AG04450 (cell line): ENCODE measurements at regions not wholly inside any gene's neighbourhood (a gene's known extent, or its start where the extent isn't known, plus 50 kb on each side); places are given as distances from the start of the nearest gene placed in this dataset.
"Not testable (repeated sequence)": the region's sequence is repeated elsewhere in the genome, so short reads cannot be mapped to it uniquely, and the experiment has no call there.

ENCODE experiments used
- CTCF ChIA-PET: fragments of 300-600, 350-600 bp; formaldehyde crosslinking; extraction: SDS; loops from one replicate; lab custom pipeline; 2022; ENCODE audit warnings: antibody characterized with exemption, inconsistent platforms; lab: Charles Lee
- POLR2A ChIA-PET: fragments of 350-600 bp; formaldehyde crosslinking; extraction: SDS; loops from one replicate; lab custom pipeline; 2021; ENCODE audit warnings: antibody characterized with exemption, inconsistent platforms; lab: Yijun Ruan, JAX
- DNase-seq: peaks from one replicate; pipeline ENCODE4 v3.0.0-alpha.2; 2011; ENCODE audit warnings: low read depth, low spot score
- H3K27ac ChIP-seq: one replicate; pipeline ENCODE4 v1.5.1; 2012; ENCODE audit warnings: low read depth, low read length, control low read depth
- H3K27me3 ChIP-seq: one replicate; pipeline ENCODE4 v1.6.0; 2012; ENCODE audit warnings: low read length; ENCODE audit not compliant: control insufficient read depth, insufficient read depth
- H3K4me3 ChIP-seq: 2 replicates; pipeline ENCODE4 v1.5.1; 2011; ENCODE audit warnings: mild to moderate bottlenecking, low read depth, low read length, control low read depth
- H3K9me3 ChIP-seq: 2 replicates; pipeline ENCODE4 v1.5.1; 2012; ENCODE audit warnings: low read length; ENCODE audit not compliant: control insufficient read depth, insufficient read depth
- TF ChIP-seq, protein P1 (sequence below): IDR thresholded peaks from 2 replicates; pipeline ENCODE4 v1.5.1; 2011; ENCODE audit warnings: low read depth, low read length, control low read depth, inconsistent platforms

DNA sequence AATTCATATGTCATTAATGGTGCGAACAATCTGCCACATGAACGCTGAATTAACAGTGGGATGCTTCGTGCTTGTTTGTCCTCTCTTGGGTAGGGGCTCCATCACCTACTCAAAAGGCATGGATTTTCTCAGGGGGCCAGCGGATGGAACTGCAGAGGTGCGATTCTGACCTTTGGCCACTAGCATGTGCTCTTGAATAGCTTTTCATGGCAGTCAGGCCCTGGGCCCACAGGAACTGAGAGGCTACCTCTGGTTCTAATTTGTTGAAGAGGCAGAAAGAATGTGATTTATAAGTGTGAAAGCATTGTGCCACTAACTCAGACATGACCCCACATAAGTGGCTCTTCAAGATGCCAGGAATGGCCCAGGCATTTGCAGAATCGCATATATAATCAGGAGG is 283.2 kb downstream of the INSIG2 start:
- Histone ChIP-seq H3K27me3 (no peaks in the 10 kb centered on the region), H3K27ac (no peak overlapping the region), H3K4me3 (no peak overlapping the region), H3K9me3 (no peaks in the 10 kb centered on the region)
- ChIA-PET CTCF (interaction anchor here (1.4 to 3.6 kb wide), 2 partner anchors 474 to 484 kb away, joined by 3 to 26 read pairs; no protein-coding TSS in a partner anchor), POLR2A (no interaction called here)
- DNase-seq, result peak; percentile 13
- TF ChIP-seq, protein P1, sequence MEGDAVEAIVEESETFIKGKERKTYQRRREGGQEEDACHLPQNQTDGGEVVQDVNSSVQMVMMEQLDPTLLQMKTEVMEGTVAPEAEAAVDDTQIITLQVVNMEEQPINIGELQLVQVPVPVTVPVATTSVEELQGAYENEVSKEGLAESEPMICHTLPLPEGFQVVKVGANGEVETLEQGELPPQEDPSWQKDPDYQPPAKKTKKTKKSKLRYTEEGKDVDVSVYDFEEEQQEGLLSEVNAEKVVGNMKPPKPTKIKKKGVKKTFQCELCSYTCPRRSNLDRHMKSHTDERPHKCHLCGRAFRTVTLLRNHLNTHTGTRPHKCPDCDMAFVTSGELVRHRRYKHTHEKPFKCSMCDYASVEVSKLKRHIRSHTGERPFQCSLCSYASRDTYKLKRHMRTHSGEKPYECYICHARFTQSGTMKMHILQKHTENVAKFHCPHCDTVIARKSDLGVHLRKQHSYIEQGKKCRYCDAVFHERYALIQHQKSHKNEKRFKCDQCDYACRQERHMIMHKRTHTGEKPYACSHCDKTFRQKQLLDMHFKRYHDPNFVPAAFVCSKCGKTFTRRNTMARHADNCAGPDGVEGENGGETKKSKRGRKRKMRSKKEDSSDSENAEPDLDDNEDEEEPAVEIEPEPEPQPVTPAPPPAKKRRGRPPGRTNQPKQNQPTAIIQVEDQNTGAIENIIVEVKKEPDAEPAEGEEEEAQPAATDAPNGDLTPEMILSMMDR, result peak; percentile 76

DNA sequence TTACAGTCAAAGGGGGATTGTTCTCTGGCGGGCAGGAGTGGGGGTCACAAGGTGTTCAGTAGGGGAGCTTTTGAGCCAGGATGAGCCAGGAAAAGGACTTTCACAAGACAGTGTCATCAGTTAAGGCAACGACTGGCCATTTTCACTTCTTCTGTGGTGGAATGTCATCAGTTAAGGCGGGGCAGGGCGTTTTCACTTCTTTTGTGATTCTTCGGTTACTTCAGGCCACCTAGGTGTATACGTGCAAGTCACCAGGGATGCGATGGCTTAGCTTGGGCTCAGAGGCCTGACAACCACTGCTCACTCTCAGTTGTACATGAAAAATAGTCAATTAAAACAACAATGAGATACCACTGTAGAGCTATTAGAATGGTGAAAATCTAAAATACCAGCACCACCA is 281.2 kb downstream of the INSIG2 start:
- H3K27me3 ChIP-seq, DNase-seq, H3K4me3 ChIP-seq, POLR2A ChIA-PET, H3K27ac ChIP-seq, H3K9me3 ChIP-seq: not testable (repeated sequence)
- CTCF ChIA-PET, result interaction anchor here (0.7 to 2.6 kb wide), 2 partner anchors 486 to 1449 kb away, joined by 3 to 10 read pairs; no protein-coding TSS in a partner anchor

DNA sequence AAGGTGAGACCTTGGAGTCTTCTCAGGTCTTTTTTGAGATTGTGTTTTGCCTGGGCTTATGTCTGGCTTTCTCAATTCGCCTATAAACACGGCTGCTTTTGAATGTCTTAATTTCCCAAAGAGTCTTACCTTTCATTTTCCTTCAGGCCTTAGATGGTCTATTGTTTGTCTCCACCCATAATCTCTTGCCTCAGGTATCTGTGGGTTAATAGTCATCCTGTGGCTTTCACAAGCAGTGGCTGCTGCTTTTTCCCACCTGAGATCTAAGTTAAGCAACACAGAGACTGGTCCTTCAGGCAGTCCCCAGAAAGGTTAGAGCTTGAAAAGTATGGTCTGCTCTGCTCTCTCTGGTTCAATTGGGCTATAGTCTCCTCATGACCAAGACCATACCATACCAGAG is 275.3 kb downstream of the INSIG2 start:
- Histone ChIP-seq H3K27ac (no peak overlapping the region), H3K4me3 (no peak overlapping the region), H3K9me3 (no peaks in the 10 kb centered on the region), H3K27me3 (no peaks in the 10 kb centered on the region)
- ChIA-PET CTCF (no interaction called here), POLR2A (no interaction called here)
- DNase-seq, result no peak
- TF ChIP-seq, protein P1, result no peak

DNA sequence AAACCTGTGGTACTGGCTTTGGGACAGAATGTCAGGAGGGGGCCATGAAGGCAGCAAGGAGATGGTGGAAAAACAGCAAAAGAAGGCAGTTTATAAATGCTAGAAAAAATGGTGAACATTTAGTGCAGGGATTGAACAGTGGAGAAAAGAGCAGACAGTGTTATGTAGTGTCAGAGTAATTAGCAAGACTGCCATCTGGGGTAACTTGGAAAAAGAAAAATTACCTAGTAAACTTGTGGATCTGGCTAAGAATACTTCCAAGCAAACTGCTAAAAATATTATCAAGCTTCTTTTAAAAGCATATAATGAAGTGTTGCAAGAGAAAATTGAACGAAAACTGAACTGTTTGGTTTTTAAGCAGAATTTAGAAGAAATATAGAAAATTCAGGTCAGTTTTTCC is 267.8 kb downstream of the INSIG2 start:
- CTCF ChIA-PET, result no interaction called here
- TF ChIP-seq, protein P1, result no peak

DNA sequence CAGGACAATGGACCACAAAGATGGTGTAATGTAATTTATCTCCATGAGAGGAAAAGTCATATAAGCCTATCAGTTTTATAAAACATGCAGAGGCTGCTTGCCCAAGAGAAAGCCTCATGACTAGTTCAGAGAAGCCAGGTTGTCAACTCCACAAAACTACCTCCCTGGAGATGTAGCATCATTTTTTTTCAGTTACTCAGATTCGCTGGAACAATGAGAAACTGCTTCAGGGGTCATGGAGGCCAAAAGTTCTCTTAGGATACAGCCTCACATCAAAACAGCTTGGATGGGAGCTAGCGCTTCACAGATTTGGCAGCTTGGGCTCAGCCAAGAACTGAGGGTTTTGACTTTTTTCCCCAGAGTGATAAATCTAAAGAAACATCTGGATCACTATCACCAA is 263.5 kb downstream of the INSIG2 start:
- ChIA-PET POLR2A (no interaction called here), CTCF (no interaction called here)
- no peak overlapping the region for H3K27ac ChIP-seq
- H3K27me3 ChIP-seq, result no peaks in the 10 kb centered on the region
- TF ChIP-seq, protein P1, result no peak
- no peak overlapping the region for H3K4me3 ChIP-seq
- no peak for DNase-seq
- no peaks in the 10 kb centered on the region for H3K9me3 ChIP-seq

More for the DNA sequence above, 267.8 kb downstream of the INSIG2 start:
- POLR2A ChIA-PET, result no interaction called here
- Histone ChIP-seq H3K27ac (no peak overlapping the region), H3K27me3 (no peaks in the 10 kb centered on the region), H3K9me3 (no peaks in the 10 kb centered on the region), H3K4me3 (no peak overlapping the region)
- no peak for DNase-seq

DNA sequence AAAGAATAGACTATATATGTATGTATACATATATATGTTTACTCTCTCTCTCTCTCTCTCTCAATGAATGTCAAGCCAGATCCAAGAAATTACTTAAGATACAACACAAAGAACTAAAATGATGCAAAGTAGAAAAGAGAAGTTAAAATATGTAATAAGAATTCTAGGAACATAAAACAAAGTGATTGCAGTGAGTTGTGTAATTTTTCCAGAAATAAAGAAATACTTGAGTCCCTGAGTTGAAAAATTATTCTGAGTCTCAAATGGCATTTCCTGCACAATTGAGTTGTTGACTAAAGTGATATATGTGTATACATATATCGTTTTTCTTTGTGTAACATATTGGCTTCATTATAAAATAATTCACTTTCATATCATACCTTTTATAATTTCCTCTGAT is 262.4 kb downstream of the INSIG2 start:
- DNase-seq, result no peak
- H3K27ac ChIP-seq, result no peak overlapping the region
- no peaks in the 10 kb centered on the region for H3K9me3 ChIP-seq
- no peak overlapping the region for H3K4me3 ChIP-seq
- no peaks in the 10 kb centered on the region for H3K27me3 ChIP-seq
- ChIA-PET CTCF (no interaction called here), POLR2A (no interaction called here)
- TF ChIP-seq, protein P1, result no peak
